ENCODE measurements at regions not wholly inside any gene's neighbourhood (a gene's known extent, or its start where the extent isn't known, plus 50 kb on each side); places are given as distances from the start of the nearest gene placed in this dataset.

DNA sequence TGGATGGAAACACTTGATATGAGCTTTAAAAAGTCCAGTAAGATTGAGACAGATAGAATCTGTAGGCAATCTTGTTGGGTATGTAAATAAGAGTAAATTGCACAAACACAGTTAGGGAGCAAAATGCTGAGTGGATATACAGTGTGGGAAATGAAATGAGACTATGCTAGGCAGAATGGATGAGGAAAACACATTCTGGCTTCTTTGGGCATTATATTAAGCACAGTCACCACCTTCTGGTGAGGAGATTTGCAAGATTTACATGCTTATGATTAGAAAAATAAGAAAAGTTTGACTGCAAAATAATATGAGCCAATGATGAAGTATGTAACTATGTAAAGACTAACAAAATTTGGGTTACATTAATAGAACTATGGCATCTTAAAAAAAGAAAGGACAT, 2165.0 kb upstream of the CELF4 start:
- TF ChIP-seq, protein P1, sequence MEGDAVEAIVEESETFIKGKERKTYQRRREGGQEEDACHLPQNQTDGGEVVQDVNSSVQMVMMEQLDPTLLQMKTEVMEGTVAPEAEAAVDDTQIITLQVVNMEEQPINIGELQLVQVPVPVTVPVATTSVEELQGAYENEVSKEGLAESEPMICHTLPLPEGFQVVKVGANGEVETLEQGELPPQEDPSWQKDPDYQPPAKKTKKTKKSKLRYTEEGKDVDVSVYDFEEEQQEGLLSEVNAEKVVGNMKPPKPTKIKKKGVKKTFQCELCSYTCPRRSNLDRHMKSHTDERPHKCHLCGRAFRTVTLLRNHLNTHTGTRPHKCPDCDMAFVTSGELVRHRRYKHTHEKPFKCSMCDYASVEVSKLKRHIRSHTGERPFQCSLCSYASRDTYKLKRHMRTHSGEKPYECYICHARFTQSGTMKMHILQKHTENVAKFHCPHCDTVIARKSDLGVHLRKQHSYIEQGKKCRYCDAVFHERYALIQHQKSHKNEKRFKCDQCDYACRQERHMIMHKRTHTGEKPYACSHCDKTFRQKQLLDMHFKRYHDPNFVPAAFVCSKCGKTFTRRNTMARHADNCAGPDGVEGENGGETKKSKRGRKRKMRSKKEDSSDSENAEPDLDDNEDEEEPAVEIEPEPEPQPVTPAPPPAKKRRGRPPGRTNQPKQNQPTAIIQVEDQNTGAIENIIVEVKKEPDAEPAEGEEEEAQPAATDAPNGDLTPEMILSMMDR (IDR thresholded peaks at IDR 0.05), result no peak
- no peak for TF ChIP-seq POLR2A (IDR thresholded peaks at IDR 0.05)

Data from ovary (tissue), 3 donors.